ENCODE measurements at regions not wholly inside any gene's neighbourhood (a gene's known extent, or its start where the extent isn't known, plus 50 kb on each side); places are given as distances from the start of the nearest gene placed in this dataset.

GRCh38 chr13:74845806-74846205, 636.2 kb downstream of the TBC1D4 start:
- DNase-seq (no peak), ATAC-seq (no peak)
- intact Hi-C loops (cut with DNase I), result no loop called here

DNA sequence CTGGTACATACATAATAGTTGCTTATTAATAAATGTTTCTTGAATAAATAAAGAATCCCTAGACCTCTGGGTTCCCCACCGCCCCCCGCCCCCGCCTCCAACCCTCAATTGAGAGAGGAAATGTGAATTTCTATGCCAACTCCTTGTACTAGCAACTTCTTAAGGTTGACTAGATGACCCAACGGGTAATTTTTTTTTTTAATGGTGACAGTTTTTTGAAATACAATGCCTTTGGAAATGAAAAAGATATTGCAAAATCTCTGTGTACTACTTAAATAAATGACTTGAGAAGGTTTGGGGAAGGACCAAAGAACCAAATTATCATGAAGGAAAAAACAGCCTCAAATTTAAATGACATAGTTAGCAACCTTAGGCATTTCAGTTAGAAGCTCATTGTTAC, 640.3 kb downstream of the TBC1D4 start:
- DNase-seq (no peak), ATAC-seq (no peak)
- intact Hi-C loops (cut with DNase I), result no loop called here

DNA sequence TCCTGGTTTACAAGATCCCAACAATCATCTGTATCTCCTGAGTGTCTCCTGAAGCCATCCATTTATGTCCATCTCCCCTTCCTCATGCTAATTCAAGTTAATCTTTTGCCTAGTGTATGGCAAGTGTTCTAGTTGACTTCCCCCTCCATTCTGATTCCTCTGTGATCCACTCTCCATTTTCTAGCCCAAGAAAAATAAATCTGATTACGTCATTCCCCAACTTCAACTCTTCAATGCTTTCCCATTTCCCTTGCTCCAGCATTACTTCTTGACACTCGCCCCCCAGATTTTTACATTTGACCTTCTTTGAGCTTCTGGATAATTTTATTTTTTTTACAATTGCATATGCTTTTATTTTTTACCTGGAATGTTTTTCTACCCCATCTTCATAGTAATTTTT, 640.8 kb downstream of the TBC1D4 start:
- ATAC-seq (no peak), DNase-seq (no peak)
- intact Hi-C loops (cut with DNase I), result no loop called here

- ATAC-seq (no peak), DNase-seq (no peak)
- intact Hi-C loops (cut with DNase I), result no loop called here
Observed at GRCh38 chr13:74839656-74840055, 642.3 kb downstream of the TBC1D4 start.

DNA sequence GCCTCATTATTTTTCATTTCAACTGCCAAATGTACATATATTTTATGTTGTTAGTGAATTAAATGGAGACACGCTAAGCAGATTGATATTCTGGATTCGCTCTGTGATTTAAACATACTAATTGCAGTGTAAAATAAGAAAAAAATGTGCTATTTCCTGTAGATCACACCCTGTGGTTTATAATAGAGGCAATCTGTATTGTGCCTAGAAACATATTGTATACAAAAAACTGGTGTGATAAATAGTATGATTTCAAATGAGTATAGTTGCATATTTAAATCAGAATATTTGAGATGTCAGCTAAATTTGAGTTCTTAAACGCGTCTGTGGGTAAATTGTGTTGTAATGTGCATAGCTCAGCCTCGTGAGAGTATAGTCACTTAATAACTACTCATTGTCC, 643.9 kb downstream of the TBC1D4 start:
- DNase-seq, result no peak
- intact Hi-C loops (cut with DNase I), result no loop called here
- ATAC-seq, result no peak

DNA sequence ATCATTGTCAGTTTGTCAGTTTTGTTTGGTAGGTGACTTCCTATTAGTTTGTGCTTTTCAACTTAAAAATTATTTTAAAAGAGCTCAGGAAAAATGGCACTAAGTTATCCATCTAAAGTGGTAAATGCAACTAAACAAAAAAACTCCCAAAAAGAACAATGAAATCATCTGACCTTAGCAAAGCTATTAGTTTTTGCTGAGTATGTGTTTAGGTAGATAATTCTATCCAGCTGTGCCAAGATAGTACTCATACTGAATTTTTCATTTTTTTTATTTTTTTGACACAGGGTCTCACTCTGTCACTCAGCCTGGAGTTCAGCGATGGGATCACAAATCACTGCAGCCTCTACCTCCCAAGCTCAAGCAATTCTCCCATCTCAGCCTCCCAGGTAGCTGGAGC, 645.3 kb downstream of the TBC1D4 start:
- DNase-seq (no peak), ATAC-seq (no peak)
- intact Hi-C loops (cut with DNase I), result no loop called here

GRCh38 chr13:74835579-74835978, 646.4 kb downstream of the TBC1D4 start:
- DNase-seq (no peak), ATAC-seq (no peak)
- intact Hi-C loops (cut with DNase I), result no loop called here

DNA sequence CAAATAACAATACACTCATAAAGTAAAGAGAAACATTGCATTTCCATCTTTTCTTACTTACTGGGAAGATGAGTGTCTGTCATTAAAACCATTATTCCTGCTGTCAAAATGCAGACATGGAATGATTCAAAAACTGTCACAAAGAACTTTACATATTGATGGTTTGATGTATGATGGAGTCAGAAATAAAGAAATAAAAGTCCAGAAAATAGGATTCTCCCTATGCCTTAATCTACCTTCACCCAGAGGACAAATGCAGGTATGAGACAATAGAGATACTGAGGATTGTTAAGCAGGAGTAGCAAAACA, 656.1 kb downstream of the TBC1D4 start:
- intact Hi-C loops (cut with DNase I), result no loop called here
- no peak for DNase-seq
- ATAC-seq, result no peak

- DNase-seq (no peak), ATAC-seq (peak; percentile 50 to 63)
- intact Hi-C loops (cut with DNase I), result no loop called here
Observed at GRCh38 chr13:74825152-74825937, 656.6 kb downstream of the TBC1D4 start.

- ATAC-seq (no peak), DNase-seq (no peak)
- intact Hi-C loops (cut with DNase I), result no loop called here
Observed at GRCh38 chr13:74820809-74821208, 661.2 kb downstream of the TBC1D4 start.

DNA sequence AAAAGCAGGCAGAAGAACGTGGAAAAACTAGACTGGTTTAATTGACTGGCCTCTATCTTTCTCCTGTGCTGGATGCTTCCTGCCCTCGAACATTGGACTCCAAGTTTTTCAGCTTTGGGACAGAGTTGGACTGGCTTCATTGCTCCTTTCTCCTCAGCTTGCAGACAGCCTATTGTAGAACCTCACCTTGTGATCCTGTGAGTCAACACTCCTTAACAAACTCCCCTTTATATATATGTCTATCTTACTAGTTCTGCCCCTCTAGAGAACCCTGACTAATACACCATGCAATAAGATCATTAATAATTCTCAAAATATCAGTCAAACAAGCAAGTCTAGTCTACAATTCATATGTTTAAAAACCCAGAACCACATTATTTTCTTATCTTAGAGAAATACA, 662.4 kb downstream of the TBC1D4 start:
- intact Hi-C loops (cut with DNase I), result no loop called here
- DNase-seq (no peak), ATAC-seq (no peak)

DNA sequence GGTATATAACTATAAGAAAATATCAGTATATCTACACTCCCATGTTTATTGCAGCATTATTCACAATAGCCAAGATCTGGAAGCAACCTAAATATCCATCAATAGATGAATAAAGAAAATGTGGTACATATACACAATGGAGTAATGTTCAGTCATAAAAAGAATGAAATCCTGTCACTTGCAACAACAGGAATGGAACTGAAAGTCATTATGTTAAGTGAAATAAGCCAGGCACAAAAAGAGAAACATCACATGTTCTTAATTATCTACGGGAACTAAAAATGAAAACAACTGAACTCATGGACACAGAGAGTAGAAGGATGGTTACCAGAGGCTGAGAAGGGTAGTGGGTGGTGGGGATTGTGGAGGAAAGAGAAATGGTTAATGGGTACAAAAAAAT, 665.2 kb downstream of the TBC1D4 start:
- intact Hi-C loops (cut with DNase I), result no loop called here
- ATAC-seq (no peak), DNase-seq (no peak)

GRCh38 chr13:74796157-74796556, 662.0 kb upstream of the KLF12 start:
- ATAC-seq, result no peak
- intact Hi-C loops (cut with DNase I), result no loop called here
- no peak for DNase-seq

- intact Hi-C loops (cut with DNase I), result no loop called here
- ATAC-seq, result no peak
- no peak for DNase-seq
Observed at GRCh38 chr13:74795526-74795925, 661.3 kb upstream of the KLF12 start.

DNA sequence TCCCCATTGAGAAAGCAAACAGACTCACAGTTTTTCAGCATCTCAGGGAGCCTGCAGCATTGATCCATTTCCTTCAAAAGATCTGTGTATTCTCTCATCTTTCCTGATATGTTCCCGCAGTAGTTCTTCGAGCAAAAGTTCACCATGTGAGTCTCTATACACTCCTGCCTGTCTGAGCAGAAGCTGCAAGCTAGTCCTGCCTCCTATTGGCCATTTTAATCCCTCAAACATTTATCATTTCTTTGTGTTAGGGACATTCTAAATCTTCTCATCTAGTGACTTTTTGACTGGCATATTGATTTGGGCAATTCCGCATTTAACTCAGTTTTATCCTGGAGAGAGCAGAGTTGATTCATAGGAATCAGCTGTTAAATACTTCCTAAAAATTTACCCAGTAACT, 660.4 kb upstream of the KLF12 start:
- intact Hi-C loops (cut with DNase I), result no loop called here
- DNase-seq, result no peak
- ATAC-seq, result no peak

- intact Hi-C loops (cut with DNase I), result no loop called here
- ATAC-seq (no peak), DNase-seq (no peak)
Observed at GRCh38 chr13:74794147-74794546, 659.9 kb upstream of the KLF12 start.

- DNase-seq, result no peak
- no peak for ATAC-seq
- intact Hi-C loops (cut with DNase I), result no loop called here
Observed at GRCh38 chr13:74784959-74785358, 650.8 kb upstream of the KLF12 start.

- ATAC-seq (no peak), DNase-seq (no peak)
- intact Hi-C loops (cut with DNase I), result no loop called here
Observed at GRCh38 chr13:74778946-74779345, 644.7 kb upstream of the KLF12 start.

DNA sequence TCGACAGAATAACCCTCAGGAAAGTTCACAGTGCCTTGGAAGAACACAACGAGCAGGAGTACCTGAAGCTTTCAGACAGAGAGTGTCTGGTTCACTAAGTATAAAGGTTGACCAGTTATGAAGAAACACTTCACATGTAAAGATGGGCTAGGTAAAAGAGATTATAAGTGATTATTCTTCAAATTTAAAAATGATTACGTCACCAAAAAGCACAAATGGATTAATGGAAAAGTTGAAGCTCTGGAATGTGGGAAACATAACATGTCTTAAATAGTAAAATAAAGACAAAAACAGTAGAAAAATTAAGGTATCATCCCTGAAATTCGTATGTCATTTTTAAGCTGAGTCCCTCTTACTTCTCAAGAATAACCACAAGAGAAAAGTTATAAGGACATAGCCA, 643.9 kb upstream of the KLF12 start:
- intact Hi-C loops (cut with DNase I), result no loop called here
- no peak for ATAC-seq

GRCh38 chr13:74774264-74774663, 640.1 kb upstream of the KLF12 start:
- DNase-seq, result no peak
- ATAC-seq, result no peak
- intact Hi-C loops (cut with DNase I), result no loop called here

More for the DNA sequence above, 643.9 kb upstream of the KLF12 start:
- DNase-seq, result no peak

GRCh38 chr13:74773248-74773647, 639.0 kb upstream of the KLF12 start:
- no peak for ATAC-seq
- intact Hi-C loops (cut with DNase I), result no loop called here
- DNase-seq, result no peak

- DNase-seq, result no peak
- intact Hi-C loops (cut with DNase I), result no loop called here
- no peak for ATAC-seq
Observed at GRCh38 chr13:74771964-74772363, 637.8 kb upstream of the KLF12 start.
